OCI-LY7 (cell line): ENCODE measurements at regions not wholly inside any gene's neighbourhood (a gene's known extent, or its start where the extent isn't known, plus 50 kb on each side); places are given as distances from the start of the nearest gene placed in this dataset. TPM values are rescaled to one million over a fixed set of nuclear protein-coding genes. Genes with fewer than 3 reads are reported as not detected.

Experiments used
- BruUV-seq: library from RNA; stranded (reverse); fragments of 400-500 nt; replicated peaks from 2 replicates; lab custom pipeline; 2021; lab: Mats Ljungman, UMichigan
- CTCF ChIA-PET: fragments of 300-600 bp; sonication (Branson Sonifier 250); formaldehyde crosslinking; loops from one replicate; lab custom pipeline; 2022; ENCODE audit warnings: antibody characterized with exemption; ENCODE audit not compliant: unreplicated experiment; lab: Charles Lee
- POLR2A ChIA-PET: fragments of 300-600 bp; sonication (Branson Sonifier 250); formaldehyde crosslinking; loops from one replicate; lab custom pipeline; 2022; ENCODE audit warnings: antibody characterized with exemption; lab: Charles Lee
- DNase-seq: peaks from one replicate; pipeline ENCODE4 v3.0.0-alpha.2; 2015; ENCODE audit warnings: low spot score
- H2AFZ ChIP-seq: fragments of 200-600 bp; sonication (generic), shearing (Covaris generic); 2 replicates; pipeline ENCODE4 v1.6.1; 2014; ENCODE audit warnings: mild to moderate bottlenecking, antibody characterized with exemption, low read length, moderate library complexity
- H3K27ac ChIP-seq: fragments of 200-600 bp; sonication (generic); 2 replicates; pipeline ENCODE4 v1.5.1; 2014; ENCODE audit warnings: mixed run types, low read depth, mild to moderate bottlenecking, moderate library complexity, low read length, inconsistent platforms; ENCODE audit not compliant: poor library complexity, severe bottlenecking
- H3K36me3 ChIP-seq: fragments of 200-600 bp; sonication (generic); 2 replicates; pipeline ENCODE4 v1.6.1; 2014; ENCODE audit warnings: mild to moderate bottlenecking, antibody characterized with exemption, low read length, moderate library complexity, mixed read lengths; ENCODE audit not compliant: insufficient read depth
- H3K4me1 ChIP-seq: fragments of 200-600 bp; sonication (generic); 2 replicates; pipeline ENCODE4 v1.5.1; 2014; ENCODE audit warnings: mild to moderate bottlenecking, low read length; ENCODE audit not compliant: insufficient read depth, poor library complexity, severe bottlenecking
- H3K4me2 ChIP-seq: fragments of 200-600 bp; sonication (generic); 2 replicates; pipeline ENCODE4 v1.6.1; 2014; ENCODE audit warnings: mild to moderate bottlenecking, low read length
- H3K4me3 ChIP-seq: fragments of 200-600 bp; sonication (generic); 2 replicates; pipeline ENCODE4 v1.5.1; 2014; ENCODE audit warnings: mild to moderate bottlenecking, low read depth, low read length; ENCODE audit not compliant: poor library complexity, severe bottlenecking
- H3K79me2 ChIP-seq: fragments of 200-600 bp; sonication (generic); 2 replicates; pipeline ENCODE4 v1.6.1; 2016; ENCODE audit warnings: low read depth, mild to moderate bottlenecking, low read length, moderate library complexity, mixed read lengths; ENCODE audit not compliant: insufficient read depth
- H3K9me2 ChIP-seq: fragments of 200-600 bp; sonication (generic); 2 replicates; pipeline ENCODE4 v1.6.1; 2016; ENCODE audit warnings: mild to moderate bottlenecking, low read length, mixed read lengths; ENCODE audit not compliant: insufficient read depth
- H3K9me3 ChIP-seq: fragments of 200-600 bp; sonication (generic); 2 replicates; pipeline ENCODE4 v1.6.1; 2014; ENCODE audit warnings: mild to moderate bottlenecking, mixed run types, low read length, mixed read lengths
- H4K20me1 ChIP-seq: fragments of 200-600 bp; sonication (generic); 2 replicates; pipeline ENCODE4 v1.6.1; 2014; ENCODE audit warnings: mild to moderate bottlenecking, antibody characterized with exemption, low read length, moderate library complexity, mixed read lengths; ENCODE audit not compliant: insufficient read depth
- EZH2phosphoT487 ChIP-seq: fragments of 200-600 bp; sonication (generic); IDR thresholded peaks from 2 replicates; pipeline ENCODE4 v1.6.1; 2018; ENCODE audit warnings: low read depth, borderline replicate concordance, mild to moderate bottlenecking, mixed run types, antibody characterized with exemption, low read length, moderate library complexity, mixed read lengths
- intact Hi-C: fragments of 100-400 bp; cut with micrococcal nuclease; formaldehyde crosslinking; loops from one replicate; pipeline ENCODE4 v1.10.0; 2022; ENCODE audit not compliant: unreplicated experiment
- small RNA-seq: library from RNA; depleted of rRNA; stranded (forward); fragments of <200 nt; gene quantifications from one replicate; pipeline ENCODE3, GENCODE V24; 2014
- TF ChIP-seq, protein P1 (sequence below): fragments of 200-600 bp; sonication (generic); conservative IDR thresholded peaks from 2 replicates; pipeline ENCODE4 v1.5.1; 2014; ENCODE audit warnings: mild to moderate bottlenecking, antibody characterized with exemption, low read length, moderate library complexity, mixed read lengths

DNA sequence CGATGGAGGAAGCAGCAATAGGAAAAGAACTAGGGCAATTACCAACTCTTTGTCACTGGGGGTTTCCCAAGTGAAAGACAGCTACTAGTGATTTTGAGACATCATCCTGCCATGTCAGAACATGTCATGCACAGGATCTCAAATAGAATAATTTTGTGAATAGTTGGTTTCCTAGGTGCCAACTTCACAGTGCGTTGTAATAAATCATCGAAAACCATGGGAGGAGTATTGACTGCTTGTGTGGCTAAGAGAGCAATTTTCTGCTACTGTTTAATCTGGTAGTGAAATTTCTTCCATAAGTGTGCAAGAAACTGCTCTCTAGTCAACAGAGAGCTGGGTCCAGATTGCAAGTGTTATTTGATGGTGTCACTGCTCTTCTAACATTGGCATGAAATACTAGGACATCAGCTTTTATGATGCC, 168.6 kb downstream of the NNT start:
- Histone ChIP-seq H3K4me2 (no peak overlapping the region), H3K9me3 (no peaks in the 10 kb centered on the region), H4K20me1 (no peaks in the 10 kb centered on the region), H3K36me3 (no peaks in the 10 kb centered on the region), H3K4me1 (no peaks in the 10 kb centered on the region), H3K79me2 (no peaks in the 10 kb centered on the region), H3K27ac (no peak overlapping the region), H3K9me2 (no peaks in the 10 kb centered on the region), H2AFZ (no peak overlapping the region), H3K4me3 (no peak overlapping the region)
- BruUV-seq, result no TSS peak
- intact Hi-C loops, result no loop called here
- ChIA-PET POLR2A (no interaction called here), CTCF (no interaction called here)
- DNase-seq, result no peak
- TF ChIP-seq, protein P1, sequence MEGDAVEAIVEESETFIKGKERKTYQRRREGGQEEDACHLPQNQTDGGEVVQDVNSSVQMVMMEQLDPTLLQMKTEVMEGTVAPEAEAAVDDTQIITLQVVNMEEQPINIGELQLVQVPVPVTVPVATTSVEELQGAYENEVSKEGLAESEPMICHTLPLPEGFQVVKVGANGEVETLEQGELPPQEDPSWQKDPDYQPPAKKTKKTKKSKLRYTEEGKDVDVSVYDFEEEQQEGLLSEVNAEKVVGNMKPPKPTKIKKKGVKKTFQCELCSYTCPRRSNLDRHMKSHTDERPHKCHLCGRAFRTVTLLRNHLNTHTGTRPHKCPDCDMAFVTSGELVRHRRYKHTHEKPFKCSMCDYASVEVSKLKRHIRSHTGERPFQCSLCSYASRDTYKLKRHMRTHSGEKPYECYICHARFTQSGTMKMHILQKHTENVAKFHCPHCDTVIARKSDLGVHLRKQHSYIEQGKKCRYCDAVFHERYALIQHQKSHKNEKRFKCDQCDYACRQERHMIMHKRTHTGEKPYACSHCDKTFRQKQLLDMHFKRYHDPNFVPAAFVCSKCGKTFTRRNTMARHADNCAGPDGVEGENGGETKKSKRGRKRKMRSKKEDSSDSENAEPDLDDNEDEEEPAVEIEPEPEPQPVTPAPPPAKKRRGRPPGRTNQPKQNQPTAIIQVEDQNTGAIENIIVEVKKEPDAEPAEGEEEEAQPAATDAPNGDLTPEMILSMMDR, result no peak
- TF ChIP-seq EZH2phosphoT487, result no peak

DNA sequence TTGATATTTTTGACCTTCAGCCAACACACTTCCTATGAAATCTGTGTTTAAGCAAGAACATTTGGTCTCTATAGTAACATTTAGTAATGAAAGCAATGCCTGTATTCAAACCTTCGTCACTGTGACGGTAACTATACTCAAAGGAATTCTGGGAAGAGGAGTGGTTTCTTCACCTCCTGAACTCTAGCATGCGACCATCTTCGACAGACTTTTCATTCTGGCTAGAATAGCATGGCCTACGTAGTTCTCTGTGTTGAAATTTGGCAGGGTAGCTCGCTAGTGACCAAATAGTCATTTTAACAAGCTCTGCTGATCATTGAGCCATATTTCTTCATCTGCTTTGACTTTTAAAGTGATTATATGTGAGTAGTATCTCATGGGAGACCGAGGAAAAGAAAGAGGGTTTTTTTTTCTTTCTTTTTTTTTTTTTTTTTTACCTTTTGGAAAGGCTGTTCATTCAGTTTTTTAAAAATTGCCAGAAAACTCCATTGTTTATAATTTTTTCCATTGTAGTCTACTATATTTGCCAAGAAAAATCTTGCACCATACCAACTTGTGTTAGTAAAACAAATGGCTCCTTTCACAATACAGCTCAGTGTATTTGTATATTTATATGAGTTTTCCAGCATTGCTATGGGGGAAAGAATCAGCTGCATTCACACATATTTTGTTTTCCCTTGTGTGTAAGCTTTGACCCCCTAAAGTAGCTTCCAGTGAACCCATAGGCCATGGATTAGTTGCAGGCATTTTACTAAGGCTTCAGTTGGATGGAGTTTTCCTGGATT, 166.8 kb downstream of the NNT start:
- CTCF ChIA-PET, result no interaction called here

More for the DNA sequence above, 166.8 kb downstream of the NNT start:
- H2AFZ ChIP-seq, result no peak overlapping the region
- TF ChIP-seq EZH2phosphoT487, result no peak
- TF ChIP-seq, protein P1, result no peak
- H4K20me1 ChIP-seq, result no peaks in the 10 kb centered on the region
- no peaks in the 10 kb centered on the region for H3K79me2 ChIP-seq
- no peak for DNase-seq
- POLR2A ChIA-PET, result interaction anchor here (0.7 kb wide), 1 partner anchor 150 kb away, joined by 12 read pairs; no protein-coding TSS in a partner anchor
- H3K4me3 ChIP-seq, result no peak overlapping the region
- no peaks in the 10 kb centered on the region for H3K36me3 ChIP-seq
- H3K4me2 ChIP-seq, result no peak overlapping the region
- H3K4me1 ChIP-seq, result no peaks in the 10 kb centered on the region
- no peaks in the 10 kb centered on the region for H3K9me2 ChIP-seq
- intact Hi-C loops, result no loop called here
- H3K9me3 ChIP-seq, result no peaks in the 10 kb centered on the region
- BruUV-seq, result no TSS peak
- no peak overlapping the region for H3K27ac ChIP-seq

Small RNAs in the stretch of these regions (small RNA-seq; reads per million reads assigned to genes)
- gene RNU6-381P, result not detected
